ENCODE measurements at regions not wholly inside any gene's neighbourhood (a gene's known extent, or its start where the extent isn't known, plus 50 kb on each side); places are given as distances from the start of the nearest gene placed in this dataset.

DNA sequence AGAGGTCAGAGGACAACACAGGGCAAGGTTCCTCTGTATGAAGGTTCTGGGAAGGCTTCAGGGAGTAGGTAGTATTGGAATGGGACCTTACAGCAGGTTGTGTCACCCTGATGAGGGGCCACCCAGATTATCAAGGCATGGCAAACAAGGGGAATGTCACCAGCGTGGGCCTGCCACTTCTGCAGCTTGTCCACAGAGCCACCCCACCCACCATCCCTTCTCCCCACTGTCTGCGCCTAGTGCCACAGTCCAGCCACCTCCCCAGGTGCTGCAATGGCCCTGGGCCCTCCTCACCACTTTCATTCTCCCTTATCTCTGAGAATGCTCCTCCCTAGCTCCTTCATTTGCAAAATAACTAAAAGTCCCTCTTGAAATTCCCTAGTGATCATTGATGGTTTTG lies 170.3 kb downstream of the TTC32 start:
- peaks cover 0 to 7% (median 0%) of the 10 kb centered on the region in 4 donors for H3K4me1 ChIP-seq
- no peaks in the 10 kb centered on the region for H3K9me3 ChIP-seq
- no peaks in the 10 kb centered on the region for H3K27me3 ChIP-seq
- H3K36me3 ChIP-seq = no peaks in the 10 kb centered on the region
- H3K27ac ChIP-seq = no peak overlapping the region
- H3K4me3 ChIP-seq = no peak overlapping the region
- WGBS, 2 donors = 86 to 100% methylated on average over 1 to 2 of the region's 2 CpGs
- TF ChIP-seq, protein P1, sequence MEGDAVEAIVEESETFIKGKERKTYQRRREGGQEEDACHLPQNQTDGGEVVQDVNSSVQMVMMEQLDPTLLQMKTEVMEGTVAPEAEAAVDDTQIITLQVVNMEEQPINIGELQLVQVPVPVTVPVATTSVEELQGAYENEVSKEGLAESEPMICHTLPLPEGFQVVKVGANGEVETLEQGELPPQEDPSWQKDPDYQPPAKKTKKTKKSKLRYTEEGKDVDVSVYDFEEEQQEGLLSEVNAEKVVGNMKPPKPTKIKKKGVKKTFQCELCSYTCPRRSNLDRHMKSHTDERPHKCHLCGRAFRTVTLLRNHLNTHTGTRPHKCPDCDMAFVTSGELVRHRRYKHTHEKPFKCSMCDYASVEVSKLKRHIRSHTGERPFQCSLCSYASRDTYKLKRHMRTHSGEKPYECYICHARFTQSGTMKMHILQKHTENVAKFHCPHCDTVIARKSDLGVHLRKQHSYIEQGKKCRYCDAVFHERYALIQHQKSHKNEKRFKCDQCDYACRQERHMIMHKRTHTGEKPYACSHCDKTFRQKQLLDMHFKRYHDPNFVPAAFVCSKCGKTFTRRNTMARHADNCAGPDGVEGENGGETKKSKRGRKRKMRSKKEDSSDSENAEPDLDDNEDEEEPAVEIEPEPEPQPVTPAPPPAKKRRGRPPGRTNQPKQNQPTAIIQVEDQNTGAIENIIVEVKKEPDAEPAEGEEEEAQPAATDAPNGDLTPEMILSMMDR (IDR thresholded peaks at IDR 0.05) = no peak
- no peak for TF ChIP-seq POLR2AphosphoS5 (IDR thresholded peaks at IDR 0.05)
- no peak for TF ChIP-seq POLR2A (IDR thresholded peaks at IDR 0.05)
- TF ChIP-seq EP300 (IDR thresholded peaks at IDR 0.05) = no peak
- no peak for DNase-seq
- no peak for ATAC-seq (ENCODE audit: low FRiP score in 2 of 2)

- H3K4me3 ChIP-seq = no peak overlapping the region
- no peaks in the 10 kb centered on the region for H3K27me3 ChIP-seq
- no peak for DNase-seq
- H3K4me1 ChIP-seq = peaks cover 0 to 7% (median 0%) of the 10 kb centered on the region in 4 donors
- no peaks in the 10 kb centered on the region for H3K9me3 ChIP-seq
- TF ChIP-seq POLR2A (IDR thresholded peaks at IDR 0.05) = no peak
- no peak for TF ChIP-seq POLR2AphosphoS5 (IDR thresholded peaks at IDR 0.05)
- TF ChIP-seq, protein P1 (IDR thresholded peaks at IDR 0.05) = no peak
- no peak for TF ChIP-seq EP300 (IDR thresholded peaks at IDR 0.05)
- H3K27ac ChIP-seq = no peak overlapping the region
- no peaks in the 10 kb centered on the region for H3K36me3 ChIP-seq
- WGBS, 2 donors = 61 to 88% methylated on average over 3 of the region's 3 CpGs
- ATAC-seq (ENCODE audit: low FRiP score in 2 of 2) = no peak
Observed at GRCh38 chr2:19731037-19731436, 170.7 kb downstream of the TTC32 start.

- H3K9me3 ChIP-seq = no peaks in the 10 kb centered on the region
- H3K27ac ChIP-seq = no peak overlapping the region
- no peaks in the 10 kb centered on the region for H3K36me3 ChIP-seq
- no peaks in the 10 kb centered on the region for H3K4me1 ChIP-seq
- ATAC-seq (ENCODE audit: low FRiP score in 2 of 2) (peak in 1 of 2 donors; percentile 60), DNase-seq (no peak)
- no peak for TF ChIP-seq POLR2AphosphoS5 (IDR thresholded peaks at IDR 0.05)
- no peak for TF ChIP-seq EP300 (IDR thresholded peaks at IDR 0.05)
- no peak for TF ChIP-seq POLR2A (IDR thresholded peaks at IDR 0.05)
- TF ChIP-seq, protein P1 (IDR thresholded peaks at IDR 0.05) = no peak
- no peaks in the 10 kb centered on the region for H3K27me3 ChIP-seq
- WGBS, 2 donors = 74 to 88% methylated on average over 8 of the region's 8 CpGs
- H3K4me3 ChIP-seq = no peak overlapping the region
Observed at GRCh38 chr2:19728125-19728524, 173.7 kb downstream of the TTC32 start.

DNA sequence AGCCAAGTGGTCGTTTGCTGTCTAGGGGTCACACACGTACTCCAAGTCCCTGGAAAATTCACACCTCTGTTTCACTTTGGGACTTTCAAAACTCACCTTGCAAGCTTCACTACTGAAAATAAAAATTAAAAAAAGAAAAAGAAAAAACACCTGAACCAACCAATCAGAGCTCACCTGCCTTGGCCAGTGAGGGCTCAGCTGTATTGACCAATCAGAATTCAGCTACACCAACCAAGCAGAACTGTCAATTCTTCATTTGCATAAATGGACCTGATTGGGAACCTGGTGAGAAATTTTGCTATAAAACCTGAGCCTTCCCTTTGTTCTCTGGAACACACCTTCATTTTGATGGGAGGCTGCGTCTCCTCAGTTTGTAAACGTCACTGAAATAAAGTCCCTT lies 176.4 kb downstream of the TTC32 start:
- Histone ChIP-seq H3K4me1 (no peaks in the 10 kb centered on the region), H3K27me3 (no peaks in the 10 kb centered on the region), H3K27ac (no peak overlapping the region), H3K9me3 (no peaks in the 10 kb centered on the region), H3K4me3 (no peak overlapping the region), H3K36me3 (no peaks in the 10 kb centered on the region)
- WGBS, 2 donors = 71 to 79% methylated on average over 4 of the region's 4 CpGs
- ATAC-seq (ENCODE audit: low FRiP score in 2 of 2) (no peak), DNase-seq (no peak)
- TF ChIP-seq EP300 (IDR thresholded peaks at IDR 0.05) (no peak), POLR2A (IDR thresholded peaks at IDR 0.05) (no peak), POLR2AphosphoS5 (IDR thresholded peaks at IDR 0.05) (no peak)
- TF ChIP-seq, protein P1 (IDR thresholded peaks at IDR 0.05) = no peak

GRCh38 chr2:19723021-19723420 lies 178.8 kb downstream of the TTC32 start:
- Histone ChIP-seq H3K27me3 (no peaks in the 10 kb centered on the region), H3K36me3 (no peaks in the 10 kb centered on the region), H3K4me1 (no peaks in the 10 kb centered on the region), H3K4me3 (no peak overlapping the region), H3K27ac (no peak overlapping the region), H3K9me3 (no peaks in the 10 kb centered on the region)
- 69 to 85% methylated on average over 7 of the region's 7 CpGs for WGBS, 2 donors
- TF ChIP-seq POLR2A (IDR thresholded peaks at IDR 0.05) = no peak
- no peak for TF ChIP-seq EP300 (IDR thresholded peaks at IDR 0.05)
- TF ChIP-seq POLR2AphosphoS5 (IDR thresholded peaks at IDR 0.05) = no peak
- TF ChIP-seq, protein P1 (IDR thresholded peaks at IDR 0.05) = no peak
- DNase-seq = no peak
- peak in 1 of 2 donors; percentile 25 for ATAC-seq (ENCODE audit: low FRiP score in 2 of 2)

All from upper lobe of left lung (tissue), 6 donors.